GM12873 (cell line): ENCODE measurements at regions not wholly inside any gene's neighbourhood (a gene's known extent, or its start where the extent isn't known, plus 50 kb on each side); places are given as distances from the start of the nearest gene placed in this dataset.

Source experiments
- TF ChIP-seq, protein P1 (sequence below): IDR thresholded peaks from 2 replicates; pipeline ENCODE4 v1.5.1; 2012; ENCODE audit warnings: low read depth, mild to moderate bottlenecking, moderate library complexity, low read length, control low read depth; ENCODE audit not compliant: insufficient read depth; ENCODE audit errors: missing control alignments

DNA sequence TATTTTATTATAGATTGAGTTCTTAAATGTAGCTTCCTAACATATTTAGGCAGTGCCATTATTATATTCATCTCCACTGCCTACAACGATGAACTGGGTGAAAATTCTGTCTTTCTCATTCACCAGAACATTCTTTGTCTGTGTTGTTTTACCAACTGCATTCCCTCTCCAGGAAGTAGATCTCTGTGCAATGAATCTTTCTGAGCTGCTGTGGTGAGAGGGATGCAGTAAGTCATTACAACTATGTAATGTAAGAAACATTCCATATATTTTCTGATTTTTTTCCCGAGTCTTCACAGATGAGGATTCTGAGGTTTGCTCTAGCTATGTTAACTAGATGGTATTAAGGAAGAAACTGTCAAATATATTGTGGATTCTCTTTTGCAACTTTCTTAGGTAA is 811.9 kb upstream of the PCDH7 start:
- TF ChIP-seq, protein P1, sequence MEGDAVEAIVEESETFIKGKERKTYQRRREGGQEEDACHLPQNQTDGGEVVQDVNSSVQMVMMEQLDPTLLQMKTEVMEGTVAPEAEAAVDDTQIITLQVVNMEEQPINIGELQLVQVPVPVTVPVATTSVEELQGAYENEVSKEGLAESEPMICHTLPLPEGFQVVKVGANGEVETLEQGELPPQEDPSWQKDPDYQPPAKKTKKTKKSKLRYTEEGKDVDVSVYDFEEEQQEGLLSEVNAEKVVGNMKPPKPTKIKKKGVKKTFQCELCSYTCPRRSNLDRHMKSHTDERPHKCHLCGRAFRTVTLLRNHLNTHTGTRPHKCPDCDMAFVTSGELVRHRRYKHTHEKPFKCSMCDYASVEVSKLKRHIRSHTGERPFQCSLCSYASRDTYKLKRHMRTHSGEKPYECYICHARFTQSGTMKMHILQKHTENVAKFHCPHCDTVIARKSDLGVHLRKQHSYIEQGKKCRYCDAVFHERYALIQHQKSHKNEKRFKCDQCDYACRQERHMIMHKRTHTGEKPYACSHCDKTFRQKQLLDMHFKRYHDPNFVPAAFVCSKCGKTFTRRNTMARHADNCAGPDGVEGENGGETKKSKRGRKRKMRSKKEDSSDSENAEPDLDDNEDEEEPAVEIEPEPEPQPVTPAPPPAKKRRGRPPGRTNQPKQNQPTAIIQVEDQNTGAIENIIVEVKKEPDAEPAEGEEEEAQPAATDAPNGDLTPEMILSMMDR = no peak

DNA sequence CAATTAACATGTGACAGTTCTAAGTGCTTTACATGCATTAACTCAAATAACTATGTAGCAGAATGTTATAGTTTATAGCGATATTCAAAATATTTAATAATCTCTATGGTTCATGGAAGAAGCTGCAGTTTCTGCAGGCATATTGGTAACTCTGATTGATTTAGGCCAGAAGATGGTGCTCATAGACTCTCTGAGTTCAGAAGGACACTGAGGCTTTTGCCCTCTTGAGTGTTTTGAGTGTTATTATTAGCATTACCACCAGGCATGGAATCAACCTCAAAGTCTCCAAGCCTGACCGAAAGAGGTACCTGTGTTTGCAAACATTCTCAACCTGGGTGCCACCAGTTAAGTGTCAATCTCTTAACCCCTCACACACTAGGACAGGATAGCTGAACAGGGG is 792.3 kb upstream of the PCDH7 start:
- TF ChIP-seq, protein P1 = no peak

GRCh38 chr4:29948451-29948850 is 771.7 kb upstream of the PCDH7 start:
- TF ChIP-seq, protein P1 = no peak

GRCh38 chr4:29948858-29949257 is 771.3 kb upstream of the PCDH7 start:
- TF ChIP-seq, protein P1 = no peak

DNA sequence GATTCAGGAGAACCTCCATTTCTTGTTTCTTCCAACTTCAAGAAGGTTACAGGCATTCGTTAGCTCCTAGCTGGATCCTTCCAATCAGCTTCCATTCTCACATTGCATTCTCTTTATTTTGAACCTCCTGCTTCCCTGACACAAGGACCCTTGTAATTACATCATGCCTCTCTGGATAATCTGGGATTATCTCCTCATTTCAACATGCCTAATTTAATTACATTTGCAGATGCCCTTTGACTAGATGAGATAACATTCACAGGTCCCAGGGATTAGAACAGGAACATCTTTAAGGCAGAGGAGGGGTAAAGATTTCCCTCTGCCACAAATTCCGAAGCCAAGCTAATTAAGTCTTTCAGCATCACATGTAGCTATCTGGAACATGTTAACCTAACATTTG is 753.8 kb upstream of the PCDH7 start:
- TF ChIP-seq, protein P1 = no peak

- TF ChIP-seq, protein P1 = no peak
Observed at GRCh38 chr4:29970626-29971025, 749.5 kb upstream of the PCDH7 start.

GRCh38 chr4:29972121-29972520 is 748.0 kb upstream of the PCDH7 start:
- TF ChIP-seq, protein P1 = no peak
